CD14-positive monocyte (primary cell): ENCODE measurements at regions not wholly inside any gene's neighbourhood (a gene's known extent, or its start where the extent isn't known, plus 50 kb on each side); places are given as distances from the start of the nearest gene placed in this dataset.
"Not testable (repeated sequence)": the region's sequence is repeated elsewhere in the genome, so short reads cannot be mapped to it uniquely, and the experiment has no call there.

ENCODE experiments used
- DNase-seq, 3 donors: peaks; one replicate each; pipeline ENCODE4 v3.0.0-alpha.2; 2011 to 2022
- H2AFZ ChIP-seq: 2 replicates; pipeline ENCODE4 v1.6.0; 2012; ENCODE audit warnings: mild to moderate bottlenecking, low read depth, low read length, inconsistent platforms; ENCODE audit not compliant: insufficient read depth, poor library complexity, severe bottlenecking
- H3K27ac ChIP-seq, 2 donors: 1 replicate in 1 of 2; 2 replicates in 1 of 2; pipeline ENCODE4 v1.5.1; 2012 to 2013; ENCODE audit warnings: low read length in 2 of 2, control low read depth in 1 of 2, inconsistent platforms in 1 of 2, low read depth in 1 of 2, mild to moderate bottlenecking in 1 of 2
- H3K27me3 ChIP-seq, 2 donors: one replicate each; pipeline versions ENCODE4 v1.6.0 to v1.6.1; 2011 to 2013; ENCODE audit warnings: low read length in 2 of 2; ENCODE audit not compliant: control insufficient read depth in 2 of 2, insufficient read depth in 2 of 2
- H3K36me3 ChIP-seq, 2 donors: replicated peaks in 1 of 2; 1 replicate in 1 of 2; 2 replicates in 1 of 2; pipeline versions ENCODE4 v1.5.1 to v1.6.1; 2012 to 2013; ENCODE audit warnings: low read length in 2 of 2, control low read depth in 1 of 2, inconsistent platforms in 1 of 2, mild to moderate bottlenecking in 1 of 2; ENCODE audit not compliant: insufficient read depth in 2 of 2, control insufficient read depth in 1 of 2
- H3K4me1 ChIP-seq, 2 donors: 1 replicate in 1 of 2; 2 replicates in 1 of 2; pipeline versions ENCODE4 v1.5.1 to v1.6.1; 2012 to 2013; ENCODE audit warnings: low read length in 2 of 2, control low read depth in 1 of 2, inconsistent platforms in 1 of 2, mild to moderate bottlenecking in 1 of 2, moderate library complexity in 1 of 2; ENCODE audit not compliant: insufficient read depth in 2 of 2, control insufficient read depth in 1 of 2
- H3K4me2 ChIP-seq: replicated peaks from 2 replicates; pipeline ENCODE3; 2012; ENCODE audit warnings: low read length, moderate library complexity, mild to moderate bottlenecking; ENCODE audit not compliant: poor library complexity, severe bottlenecking; ENCODE audit errors: extremely low read depth
- H3K4me3 ChIP-seq, 3 experiments: fragments of 200-600 bp in 1 of 3; sonication (generic) in 1 of 3; replicated peaks in 1 of 3; 1 replicate in 2 of 3; 2 replicates in 1 of 3; pipeline ENCODE4 v1.5.1; 2011 to 2013; ENCODE audit warnings: low read length in 3 of 3, mild to moderate bottlenecking in 3 of 3, control low read depth in 2 of 3, low read depth in 2 of 3, inconsistent platforms in 1 of 3, moderate library complexity in 1 of 3
- H3K79me2 ChIP-seq: 2 replicates; pipeline ENCODE4 v1.6.0; 2012; ENCODE audit warnings: mild to moderate bottlenecking, control low read depth, inconsistent platforms, low read length, moderate library complexity; ENCODE audit not compliant: insufficient read depth
- H3K9ac ChIP-seq: 2 replicates; pipeline ENCODE4 v1.6.0; 2017; ENCODE audit warnings: low read length, mild to moderate bottlenecking; ENCODE audit not compliant: insufficient read depth, poor library complexity, severe bottlenecking
- H3K9me3 ChIP-seq, 2 donors: replicated peaks in 1 of 2; 1 replicate in 1 of 2; 2 replicates in 1 of 2; pipeline versions ENCODE4 v1.5.1 to v1.6.1; 2012 to 2013; ENCODE audit warnings: low read length in 2 of 2, control low read depth in 1 of 2; ENCODE audit not compliant: control insufficient read depth in 1 of 2, insufficient read depth in 1 of 2
- H4K20me1 ChIP-seq: 2 replicates; pipeline ENCODE4 v1.6.0; 2012; ENCODE audit warnings: mild to moderate bottlenecking, low read length, control low read depth, moderate library complexity; ENCODE audit not compliant: insufficient read depth
- H3K27ac Mint-ChIP-seq, 7 donors: one replicate each; pipeline ENCODE4 v1.8.0; 2020; ENCODE audit warnings: mild to moderate bottlenecking in 7 of 7, mixed read lengths in 7 of 7, moderate library complexity in 6 of 7, inconsistent platforms in 2 of 7
- H3K27me3 Mint-ChIP-seq, 3 donors: one replicate each; pipeline ENCODE4 v1.8.0; 2021 to 2022; ENCODE audit warnings: low read depth in 3 of 3, mild to moderate bottlenecking in 3 of 3, mixed read lengths in 3 of 3, moderate library complexity in 3 of 3, inconsistent platforms in 1 of 3
- H3K36me3 Mint-ChIP-seq, 2 donors: one replicate each; pipeline ENCODE4 v1.8.0; 2020; ENCODE audit warnings: mixed read lengths in 2 of 2, inconsistent platforms in 1 of 2, mild to moderate bottlenecking in 1 of 2
- H3K4me1 Mint-ChIP-seq: one replicate; pipeline ENCODE4 v1.8.0; 2020; ENCODE audit warnings: mild to moderate bottlenecking, mixed read lengths
- H3K4me3 Mint-ChIP-seq, 2 donors: one replicate each; pipeline ENCODE4 v1.8.0; 2020; ENCODE audit warnings: mild to moderate bottlenecking in 2 of 2, mixed read lengths in 2 of 2, moderate library complexity in 1 of 2
- H3K9me3 Mint-ChIP-seq, 7 donors: one replicate each; pipeline ENCODE4 v1.8.0; 2020 to 2022; ENCODE audit warnings: mixed read lengths in 7 of 7, mild to moderate bottlenecking in 6 of 7, moderate library complexity in 6 of 7, inconsistent platforms in 2 of 7
- CTCF ChIP-seq: fragments of 200-600 bp; IDR thresholded peaks from one replicate; pipeline ENCODE4 v1.8.0; 2022; ENCODE audit warnings: antibody characterized with exemption, mild to moderate bottlenecking
- WGBS: methylation state at CpG from one replicate; pipeline ENCODE4 v1.1.5; 2013; ENCODE audit warnings: missing lambda C conversion rate; ENCODE audit not compliant: insufficient coverage; 5-methylcytosine and 5-hydroxymethylcytosine counted together
- intact Hi-C, 2 donors: fragments of 100-400 bp; cut with micrococcal nuclease; formaldehyde crosslinking; loops; one replicate each; pipeline versions ENCODE4 v1.15.0 to v1.15.1; 2023

GRCh38 chr3:154818676-154819255 is 261.4 kb upstream of the MME start:
- no peaks in the 10 kb centered on the region for H3K27me3 Mint-ChIP-seq
- WGBS = no CpG with 5 or more reads among the region's 2 CpGs
- no peaks in the 10 kb centered on the region for H4K20me1 ChIP-seq
- H3K36me3 Mint-ChIP-seq = no peaks in the 10 kb centered on the region
- no peaks in the 10 kb centered on the region for H3K4me1 Mint-ChIP-seq
- H3K27me3 ChIP-seq = no peaks in the 10 kb centered on the region
- no peak overlapping the region for H3K27ac ChIP-seq
- H2AFZ ChIP-seq = peak overlapping the region; percentile 33
- no peak overlapping the region for H3K4me3 ChIP-seq
- H3K4me2 ChIP-seq = no peak overlapping the region
- no peaks in the 10 kb centered on the region for H3K9me3 ChIP-seq
- no peaks in the 10 kb centered on the region for H3K36me3 ChIP-seq
- peaks cover 3 to 16% (median 5%) of the 10 kb centered on the region in 7 donors for H3K9me3 Mint-ChIP-seq
- no peaks in the 10 kb centered on the region for H3K79me2 ChIP-seq
- no peak overlapping the region for H3K4me3 Mint-ChIP-seq
- DNase-seq = no peak
- H3K27ac Mint-ChIP-seq = peak overlapping the region in 1 of 7 donors; percentile 2
- intact Hi-C loops = no loop called here
- no peak overlapping the region for H3K9ac ChIP-seq
- TF ChIP-seq CTCF = no peak
- no peaks in the 10 kb centered on the region for H3K4me1 ChIP-seq

GRCh38 chr3:154810017-154810416 is 270.1 kb upstream of the MME start:
- 100% methylated on average over 2 of the region's 5 CpGs for WGBS
- H3K9me3 ChIP-seq, H3K4me2 ChIP-seq, intact Hi-C loops, H3K36me3 ChIP-seq, H4K20me1 ChIP-seq, H3K27me3 Mint-ChIP-seq, DNase-seq, H3K27me3 ChIP-seq, H3K4me1 Mint-ChIP-seq, H3K36me3 Mint-ChIP-seq, H3K27ac ChIP-seq, H3K9ac ChIP-seq, H3K27ac Mint-ChIP-seq, H3K4me3 Mint-ChIP-seq, H2AFZ ChIP-seq, H3K4me3 ChIP-seq, H3K4me1 ChIP-seq, H3K79me2 ChIP-seq: not testable (repeated sequence)
- H3K9me3 Mint-ChIP-seq = peaks cover 5 to 23% (median 8%) of the 10 kb centered on the region in 7 donors
